ENCODE measurements at regions not wholly inside any gene's neighbourhood (a gene's known extent, or its start where the extent isn't known, plus 50 kb on each side); places are given as distances from the start of the nearest gene placed in this dataset.

GRCh38 chr4:134601706-134602105 is 400.1 kb upstream of the PABPC4L start:
- TF ChIP-seq CTCF (IDR thresholded peaks at IDR 0.05; ENCODE audit: control extremely low read depth, extremely low read depth), result no peak
- H3K27ac ChIP-seq (ENCODE audit: low read depth in 1 of 2, low read length in 1 of 2), result no peak overlapping the region
- no peaks in the 10 kb centered on the region for H3K4me1 ChIP-seq (ENCODE audit: control insufficient read depth in 5 of 5, insufficient read depth in 5 of 5, low read length in 5 of 5)
- H3K36me3 ChIP-seq (ENCODE audit: control insufficient read depth in 4 of 4, insufficient read depth in 4 of 4, low read length in 4 of 4), result no peaks in the 10 kb centered on the region
- no peak overlapping the region for H3K4me3 ChIP-seq
- ATAC-seq (ENCODE audit: insufficient read depth, low FRiP score), result no peak
- no peak for DNase-seq
- H3K27me3 ChIP-seq (ENCODE audit: control insufficient read depth in 3 of 3, insufficient read depth in 3 of 3, low read length in 2 of 3), result no peaks in the 10 kb centered on the region
- WGBS, 2 donors, result 92 to 94% methylated on average over 1 of the region's 1 CpG
- H3K9me3 ChIP-seq (ENCODE audit: control insufficient read depth in 4 of 4, insufficient read depth in 3 of 4, low read length in 3 of 4), result no peaks in the 10 kb centered on the region
- H3K9ac ChIP-seq (ENCODE audit: insufficient read depth in 1 of 2, low read length in 2 of 2), result no peak overlapping the region

GRCh38 chr4:134591326-134591725 is 389.7 kb upstream of the PABPC4L start:
- DNase-seq (no peak), ATAC-seq (ENCODE audit: insufficient read depth, low FRiP score) (no peak)
- H3K4me1 ChIP-seq (ENCODE audit: control insufficient read depth in 5 of 5, insufficient read depth in 5 of 5, low read length in 5 of 5), result no peaks in the 10 kb centered on the region
- no peak overlapping the region for H3K27ac ChIP-seq (ENCODE audit: low read depth in 1 of 2, low read length in 1 of 2)
- H3K27me3 ChIP-seq (ENCODE audit: control insufficient read depth in 3 of 3, insufficient read depth in 3 of 3, low read length in 2 of 3), result no peaks in the 10 kb centered on the region
- 78 to 100% methylated on average over 1 of the region's 1 CpG for WGBS, 2 donors
- no peak overlapping the region for H3K4me3 ChIP-seq
- H3K9ac ChIP-seq (ENCODE audit: insufficient read depth in 1 of 2, low read length in 2 of 2), result no peak overlapping the region
- no peaks in the 10 kb centered on the region for H3K36me3 ChIP-seq (ENCODE audit: control insufficient read depth in 4 of 4, insufficient read depth in 4 of 4, low read length in 4 of 4)
- no peak for TF ChIP-seq CTCF (IDR thresholded peaks at IDR 0.05; ENCODE audit: control extremely low read depth, extremely low read depth)
- H3K9me3 ChIP-seq (ENCODE audit: control insufficient read depth in 4 of 4, insufficient read depth in 3 of 4, low read length in 3 of 4), result no peaks in the 10 kb centered on the region

- Histone ChIP-seq H3K4me1 (ENCODE audit: control insufficient read depth in 5 of 5, insufficient read depth in 5 of 5, low read length in 5 of 5) (no peaks in the 10 kb centered on the region), H3K36me3 (ENCODE audit: control insufficient read depth in 4 of 4, insufficient read depth in 4 of 4, low read length in 4 of 4) (no peaks in the 10 kb centered on the region), H3K27ac (ENCODE audit: low read depth in 1 of 2, low read length in 1 of 2) (no peak overlapping the region), H3K27me3 (ENCODE audit: control insufficient read depth in 3 of 3, insufficient read depth in 3 of 3, low read length in 2 of 3) (no peaks in the 10 kb centered on the region), H3K9me3 (ENCODE audit: control insufficient read depth in 4 of 4, insufficient read depth in 3 of 4, low read length in 3 of 4) (no peaks in the 10 kb centered on the region), H3K9ac (ENCODE audit: insufficient read depth in 1 of 2, low read length in 2 of 2) (no peak overlapping the region), H3K4me3 (no peak overlapping the region)
- DNase-seq (peak in 2 of 3 donors; percentile 2 to 6), ATAC-seq (ENCODE audit: insufficient read depth, low FRiP score) (no peak)
- 48 to 49% methylated on average over 5 of the region's 5 CpGs for WGBS, 2 donors
- TF ChIP-seq CTCF (IDR thresholded peaks at IDR 0.05; ENCODE audit: control extremely low read depth, extremely low read depth), result no peak
Observed at GRCh38 chr4:134585972-134586371, 384.4 kb upstream of the PABPC4L start.

GRCh38 chr4:134567461-134567860 is 365.9 kb upstream of the PABPC4L start:
- Histone ChIP-seq H3K9ac (ENCODE audit: insufficient read depth in 1 of 2, low read length in 2 of 2) (no peak overlapping the region), H3K4me1 (ENCODE audit: control insufficient read depth in 5 of 5, insufficient read depth in 5 of 5, low read length in 5 of 5) (no peaks in the 10 kb centered on the region), H3K36me3 (ENCODE audit: control insufficient read depth in 4 of 4, insufficient read depth in 4 of 4, low read length in 4 of 4) (no peaks in the 10 kb centered on the region), H3K9me3 (ENCODE audit: control insufficient read depth in 4 of 4, insufficient read depth in 3 of 4, low read length in 3 of 4) (no peaks in the 10 kb centered on the region), H3K4me3 (no peak overlapping the region), H3K27ac (ENCODE audit: low read depth in 1 of 2, low read length in 1 of 2) (no peak overlapping the region), H3K27me3 (ENCODE audit: control insufficient read depth in 3 of 3, insufficient read depth in 3 of 3, low read length in 2 of 3) (no peaks in the 10 kb centered on the region)
- no peak for TF ChIP-seq CTCF (IDR thresholded peaks at IDR 0.05; ENCODE audit: control extremely low read depth, extremely low read depth)
- DNase-seq (peak in 1 of 3 donors; percentile 9), ATAC-seq (ENCODE audit: insufficient read depth, low FRiP score) (no peak)
- WGBS, 2 donors, result 80 to 92% methylated on average over 1 of the region's 1 CpG
